ENCODE measurements at regions not wholly inside any gene's neighbourhood (a gene's known extent, or its start where the extent isn't known, plus 50 kb on each side); places are given as distances from the start of the nearest gene placed in this dataset.

DNA sequence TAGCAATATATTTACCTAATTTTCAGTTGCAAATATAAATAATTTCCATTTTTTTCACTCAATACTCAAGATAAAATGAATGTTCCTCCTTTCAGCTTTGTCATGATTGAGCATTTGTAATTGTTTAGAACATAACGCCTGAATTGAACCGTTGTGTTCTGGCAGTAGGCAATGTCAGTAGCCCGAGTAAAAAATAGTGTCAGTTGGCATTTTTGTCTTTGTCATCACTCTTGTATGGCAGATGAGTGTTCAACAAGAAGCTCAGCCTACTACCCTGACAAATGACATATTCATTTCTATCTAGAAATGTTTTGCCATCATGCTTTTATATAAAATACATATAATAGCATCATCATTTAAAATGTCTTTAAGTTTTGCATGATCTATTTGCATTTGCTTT is 691.4 kb upstream of the NCAM2 start:
- no peak overlapping the region for H3K4me2 ChIP-seq (ENCODE audit: low read length)
- no peak overlapping the region for H2AFZ ChIP-seq
- no peaks in the 10 kb centered on the region for H3K4me1 ChIP-seq
- no peaks in the 10 kb centered on the region for H3K36me3 ChIP-seq (ENCODE audit: control insufficient read depth, insufficient read depth, low read length)
- H3K79me2 ChIP-seq = no peaks in the 10 kb centered on the region
- H3K9me3 ChIP-seq (ENCODE audit: control insufficient read depth, low read length) = no peaks in the 10 kb centered on the region
- no peak for TF ChIP-seq CTCF (IDR thresholded peaks at IDR 0.05)
- H3K27ac ChIP-seq = no peak overlapping the region
- H3K9ac ChIP-seq = no peak overlapping the region
- no peaks in the 10 kb centered on the region for H3K27me3 ChIP-seq (ENCODE audit: control insufficient read depth, insufficient read depth, low read length)
- H3K4me3 ChIP-seq (ENCODE audit: low read depth, low read length) = no peak overlapping the region

DNA sequence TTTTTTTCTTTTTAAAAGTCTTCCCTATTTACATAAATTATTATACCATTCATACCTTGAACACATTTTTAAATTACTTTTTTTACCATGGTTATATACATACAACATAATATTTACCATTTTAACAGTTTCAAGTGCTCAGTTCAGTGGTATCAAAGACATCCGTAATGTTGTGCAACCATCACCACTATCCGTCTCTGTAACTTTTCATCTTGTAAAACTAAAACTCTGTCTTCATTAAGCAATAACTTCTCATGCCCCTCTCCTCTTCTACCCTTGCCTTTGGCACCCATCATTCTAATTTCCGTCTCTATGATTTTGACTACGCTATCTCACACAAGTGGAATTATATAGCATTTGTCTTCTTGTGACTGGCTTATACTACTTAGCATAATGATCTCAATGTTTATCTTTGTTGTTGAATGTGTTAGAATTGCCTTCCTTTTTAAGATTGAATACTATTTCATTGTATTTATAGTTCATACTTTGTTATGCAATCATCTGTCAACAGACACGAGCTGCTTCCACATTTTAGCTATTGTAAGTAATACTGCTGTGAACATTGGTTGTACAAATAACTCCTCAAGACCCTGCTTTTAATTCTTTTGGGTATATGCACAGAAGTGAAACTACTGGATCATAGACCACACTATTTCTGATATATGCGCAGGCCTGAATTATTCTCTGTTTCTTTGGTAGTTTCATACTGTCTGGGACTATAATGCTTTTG is 689.5 kb upstream of the NCAM2 start:
- H3K4me3 ChIP-seq (ENCODE audit: low read depth, low read length) = no peak overlapping the region

DNA sequence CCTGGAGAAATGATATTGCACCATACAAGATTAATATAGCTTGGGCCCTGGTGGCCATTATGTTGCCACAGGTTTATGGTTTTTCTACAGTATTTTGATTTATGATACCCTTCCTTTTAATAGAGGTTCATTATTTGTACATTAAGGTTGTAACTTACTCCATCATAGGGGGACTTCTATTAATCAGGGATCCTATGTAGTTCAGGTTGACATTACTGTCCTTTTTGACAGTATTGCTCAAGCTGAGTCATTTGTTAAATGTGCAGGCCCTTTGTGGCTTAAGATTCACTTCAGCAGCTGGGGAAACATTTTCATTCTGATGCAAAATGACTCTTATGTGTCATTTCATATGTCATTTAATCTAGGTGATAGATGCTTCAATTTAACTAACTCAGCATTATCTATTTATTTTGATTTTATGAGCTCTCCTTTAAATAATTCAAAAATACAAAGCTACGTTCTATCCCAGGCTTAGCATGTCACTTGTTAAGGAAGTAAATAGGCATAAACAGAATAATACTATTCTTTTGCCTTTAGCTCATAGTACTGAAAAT is 686.9 kb upstream of the NCAM2 start:
- no peak overlapping the region for H2AFZ ChIP-seq
- no peak overlapping the region for H3K4me3 ChIP-seq (ENCODE audit: low read depth, low read length)
- no peaks in the 10 kb centered on the region for H3K9me3 ChIP-seq (ENCODE audit: control insufficient read depth, low read length)
- no peaks in the 10 kb centered on the region for H3K79me2 ChIP-seq
- no peak overlapping the region for H3K27ac ChIP-seq
- no peak for TF ChIP-seq CTCF (IDR thresholded peaks at IDR 0.05)
- no peaks in the 10 kb centered on the region for H3K36me3 ChIP-seq (ENCODE audit: control insufficient read depth, insufficient read depth, low read length)
- H3K4me1 ChIP-seq = no peaks in the 10 kb centered on the region
- no peak overlapping the region for H3K4me2 ChIP-seq (ENCODE audit: low read length)
- H3K27me3 ChIP-seq (ENCODE audit: control insufficient read depth, insufficient read depth, low read length) = no peaks in the 10 kb centered on the region
- no peak overlapping the region for H3K9ac ChIP-seq

More for the DNA sequence above, 689.5 kb upstream of the NCAM2 start:
- H3K79me2 ChIP-seq = no peaks in the 10 kb centered on the region
- H2AFZ ChIP-seq = no peak overlapping the region
- no peaks in the 10 kb centered on the region for H3K4me1 ChIP-seq
- H3K27ac ChIP-seq = no peak overlapping the region
- H3K27me3 ChIP-seq (ENCODE audit: control insufficient read depth, insufficient read depth, low read length) = no peaks in the 10 kb centered on the region
- H3K36me3 ChIP-seq (ENCODE audit: control insufficient read depth, insufficient read depth, low read length) = no peaks in the 10 kb centered on the region
- no peak for TF ChIP-seq CTCF (IDR thresholded peaks at IDR 0.05)
- H3K9me3 ChIP-seq (ENCODE audit: control insufficient read depth, low read length) = no peaks in the 10 kb centered on the region
- no peak overlapping the region for H3K4me2 ChIP-seq (ENCODE audit: low read length)
- no peak overlapping the region for H3K9ac ChIP-seq

DNA sequence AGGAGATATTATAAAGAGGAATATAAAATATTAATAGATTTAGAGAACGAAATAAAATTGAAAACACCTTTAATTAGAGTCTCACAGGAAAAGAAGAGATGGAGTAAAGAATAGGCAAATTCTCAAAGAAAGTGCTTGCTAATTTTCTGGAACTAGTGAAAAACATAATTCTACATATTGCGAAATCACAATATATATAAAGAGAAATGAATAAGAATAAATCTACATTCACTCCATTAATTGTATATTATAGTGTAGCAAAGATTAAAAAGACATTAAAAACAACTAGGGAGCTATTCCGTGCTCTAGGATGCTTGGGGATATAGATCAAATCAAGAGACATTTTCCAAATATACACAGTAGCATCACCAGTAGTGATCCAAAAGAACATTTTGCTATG is 685.2 kb upstream of the NCAM2 start:
- no peaks in the 10 kb centered on the region for H3K4me1 ChIP-seq
- no peaks in the 10 kb centered on the region for H3K79me2 ChIP-seq
- TF ChIP-seq CTCF (IDR thresholded peaks at IDR 0.05) = no peak
- no peaks in the 10 kb centered on the region for H3K27me3 ChIP-seq (ENCODE audit: control insufficient read depth, insufficient read depth, low read length)
- H3K9me3 ChIP-seq (ENCODE audit: control insufficient read depth, low read length) = no peaks in the 10 kb centered on the region
- H3K36me3 ChIP-seq (ENCODE audit: control insufficient read depth, insufficient read depth, low read length) = no peaks in the 10 kb centered on the region
- H3K27ac ChIP-seq = no peak overlapping the region
- no peak overlapping the region for H3K4me3 ChIP-seq (ENCODE audit: low read depth, low read length)
- no peak overlapping the region for H3K9ac ChIP-seq
- no peak overlapping the region for H3K4me2 ChIP-seq (ENCODE audit: low read length)
- no peak overlapping the region for H2AFZ ChIP-seq

DNA sequence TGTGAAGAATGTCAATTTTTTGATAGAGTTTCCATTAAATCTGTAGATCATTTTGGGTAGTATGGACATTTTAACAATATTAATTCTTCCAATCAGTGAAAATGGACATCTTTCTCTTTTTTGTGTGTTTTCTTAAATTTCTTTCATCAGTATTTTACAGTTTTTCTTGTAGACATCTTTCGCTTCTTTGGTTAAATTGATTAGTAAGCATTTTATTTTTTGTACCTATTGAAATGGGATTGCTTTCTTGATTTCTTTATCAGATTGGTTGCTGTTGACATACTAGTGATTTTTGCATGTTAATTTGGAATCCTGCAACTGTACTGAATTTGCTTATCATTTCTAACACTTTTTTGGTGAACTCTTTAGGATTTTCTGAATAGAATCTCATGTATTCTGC is 683.2 kb upstream of the NCAM2 start:
- H3K27me3 ChIP-seq (ENCODE audit: control insufficient read depth, insufficient read depth, low read length) = no peaks in the 10 kb centered on the region
- H3K79me2 ChIP-seq = no peaks in the 10 kb centered on the region
- H3K4me2 ChIP-seq (ENCODE audit: low read length) = no peak overlapping the region
- H3K9me3 ChIP-seq (ENCODE audit: control insufficient read depth, low read length) = no peaks in the 10 kb centered on the region
- no peak for TF ChIP-seq CTCF (IDR thresholded peaks at IDR 0.05)
- no peak overlapping the region for H3K9ac ChIP-seq
- no peak overlapping the region for H3K27ac ChIP-seq
- H3K36me3 ChIP-seq (ENCODE audit: control insufficient read depth, insufficient read depth, low read length) = no peaks in the 10 kb centered on the region
- no peak overlapping the region for H3K4me3 ChIP-seq (ENCODE audit: low read depth, low read length)
- no peaks in the 10 kb centered on the region for H3K4me1 ChIP-seq
- no peak overlapping the region for H2AFZ ChIP-seq
